ENCODE measurements at regions not wholly inside any gene's neighbourhood (a gene's known extent, or its start where the extent isn't known, plus 50 kb on each side); places are given as distances from the start of the nearest gene placed in this dataset.
"Not testable (repeated sequence)": the region's sequence is repeated elsewhere in the genome, so short reads cannot be mapped to it uniquely, and the experiment has no call there.

- intact Hi-C loops (cut with DNase I; ENCODE audit: low total_unique reads) = no loop called here
- WGBS, 5 donors = 38 to 89% (median 44%) methylated on average over 1 of the region's 1 CpG
- Histone ChIP-seq H3K9me3 (peaks cover 0 to 72% (median 50%) of the 10 kb centered on the region in 8 donors), H3K27ac (no peak overlapping the region), H3K4me1 (no peaks in the 10 kb centered on the region), H3K36me3 (no peaks in the 10 kb centered on the region), H3K27me3 (replicated peaks in 1 of 7) (no peaks in the 10 kb centered on the region), H3K4me3 (no peak overlapping the region)
- DNase-seq = no peak
- TF ChIP-seq POLR2A (IDR thresholded peaks at IDR 0.05) (no peak), POLR2AphosphoS5 (IDR thresholded peaks at IDR 0.05) (no peak)
- TF ChIP-seq, protein P1, sequence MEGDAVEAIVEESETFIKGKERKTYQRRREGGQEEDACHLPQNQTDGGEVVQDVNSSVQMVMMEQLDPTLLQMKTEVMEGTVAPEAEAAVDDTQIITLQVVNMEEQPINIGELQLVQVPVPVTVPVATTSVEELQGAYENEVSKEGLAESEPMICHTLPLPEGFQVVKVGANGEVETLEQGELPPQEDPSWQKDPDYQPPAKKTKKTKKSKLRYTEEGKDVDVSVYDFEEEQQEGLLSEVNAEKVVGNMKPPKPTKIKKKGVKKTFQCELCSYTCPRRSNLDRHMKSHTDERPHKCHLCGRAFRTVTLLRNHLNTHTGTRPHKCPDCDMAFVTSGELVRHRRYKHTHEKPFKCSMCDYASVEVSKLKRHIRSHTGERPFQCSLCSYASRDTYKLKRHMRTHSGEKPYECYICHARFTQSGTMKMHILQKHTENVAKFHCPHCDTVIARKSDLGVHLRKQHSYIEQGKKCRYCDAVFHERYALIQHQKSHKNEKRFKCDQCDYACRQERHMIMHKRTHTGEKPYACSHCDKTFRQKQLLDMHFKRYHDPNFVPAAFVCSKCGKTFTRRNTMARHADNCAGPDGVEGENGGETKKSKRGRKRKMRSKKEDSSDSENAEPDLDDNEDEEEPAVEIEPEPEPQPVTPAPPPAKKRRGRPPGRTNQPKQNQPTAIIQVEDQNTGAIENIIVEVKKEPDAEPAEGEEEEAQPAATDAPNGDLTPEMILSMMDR (IDR thresholded peaks at IDR 0.05 in 8 of 11, conservative IDR thresholded peaks at IDR 0.05 in 3 of 11) = no peak
These were observed 229.3 kb upstream of the CTNND2 start for GRCh38 chr5:12133520-12133919.

- H3K27me3 ChIP-seq (replicated peaks in 1 of 7); intact Hi-C loops (cut with DNase I; ENCODE audit: low total_unique reads); DNase-seq; H3K36me3 ChIP-seq; H3K4me3 ChIP-seq; H3K4me1 ChIP-seq; H3K27ac ChIP-seq: not testable (repeated sequence)
- WGBS, 5 donors = 83 to 100% (median 96%) methylated on average over 2 of the region's 2 CpGs
- H3K9me3 ChIP-seq = peaks cover 0 to 72% (median 54%) of the 10 kb centered on the region in 8 donors
These were observed 226.8 kb upstream of the CTNND2 start for GRCh38 chr5:12131020-12131419.

- H3K36me3 ChIP-seq = no peaks in the 10 kb centered on the region
- H3K4me1 ChIP-seq = no peaks in the 10 kb centered on the region
- WGBS, 5 donors = 74 to 94% (median 90%) methylated on average over 3 to 7 of the region's 7 CpGs
- H3K4me3 ChIP-seq = no peak overlapping the region
- no peaks in the 10 kb centered on the region for H3K27me3 ChIP-seq (replicated peaks in 1 of 7)
- no peak for DNase-seq
- TF ChIP-seq POLR2AphosphoS5 (IDR thresholded peaks at IDR 0.05) (no peak), POLR2A (IDR thresholded peaks at IDR 0.05) (no peak)
- TF ChIP-seq, protein P1 (IDR thresholded peaks at IDR 0.05 in 8 of 11, conservative IDR thresholded peaks at IDR 0.05 in 3 of 11) = no peak
- intact Hi-C loops (cut with DNase I; ENCODE audit: low total_unique reads) = no loop called here
- peaks cover 0 to 43% (median 23%) of the 10 kb centered on the region in 8 donors for H3K9me3 ChIP-seq
- H3K27ac ChIP-seq = no peak overlapping the region
These were observed 221.6 kb upstream of the CTNND2 start for GRCh38 chr5:12125895-12126294.

DNA sequence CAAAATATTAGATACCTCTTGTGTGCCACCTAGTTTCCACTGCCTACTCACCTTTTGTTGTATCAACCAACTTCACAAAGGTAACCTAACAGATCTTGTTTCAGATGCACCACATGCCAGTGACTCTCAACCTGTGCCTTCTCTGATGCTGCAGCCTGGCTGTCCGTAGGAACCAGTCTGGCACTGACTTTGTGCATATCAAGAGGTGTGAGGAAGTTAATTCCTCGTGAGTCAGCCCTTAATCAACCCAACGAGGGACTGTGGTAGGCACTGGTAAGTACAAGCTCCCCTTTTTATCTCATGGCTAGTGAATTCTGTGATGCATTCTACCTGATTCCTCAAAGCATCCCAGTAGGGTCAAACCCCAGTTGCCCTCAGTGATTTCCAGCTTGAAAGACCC is 215.4 kb upstream of the CTNND2 start:
- H3K36me3 ChIP-seq = no peaks in the 10 kb centered on the region
- H3K27me3 ChIP-seq (replicated peaks in 1 of 7) = no peaks in the 10 kb centered on the region
- no peak overlapping the region for H3K27ac ChIP-seq
- intact Hi-C loops (cut with DNase I; ENCODE audit: low total_unique reads) = no loop called here
- H3K9me3 ChIP-seq = peaks cover 0 to 3% (median 0%) of the 10 kb centered on the region in 8 donors
- 39 to 70% (median 55%) methylated on average over 3 of the region's 3 CpGs for WGBS, 5 donors
- H3K4me1 ChIP-seq = no peaks in the 10 kb centered on the region
- H3K4me3 ChIP-seq = no peak overlapping the region
- TF ChIP-seq POLR2AphosphoS5 (IDR thresholded peaks at IDR 0.05) = no peak
- TF ChIP-seq, protein P1 (IDR thresholded peaks at IDR 0.05 in 8 of 11, conservative IDR thresholded peaks at IDR 0.05 in 3 of 11) = no peak
- DNase-seq = no peak

GRCh38 chr5:12114075-12114474 is 209.8 kb upstream of the CTNND2 start:
- H3K27ac ChIP-seq = no peak overlapping the region
- H3K4me1 ChIP-seq = no peaks in the 10 kb centered on the region
- TF ChIP-seq POLR2A (IDR thresholded peaks at IDR 0.05) = no peak
- TF ChIP-seq POLR2AphosphoS5 (IDR thresholded peaks at IDR 0.05) = no peak
- TF ChIP-seq, protein P1 (IDR thresholded peaks at IDR 0.05 in 8 of 11, conservative IDR thresholded peaks at IDR 0.05 in 3 of 11) = no peak
- WGBS, 5 donors = 90 to 100% (median 93%) methylated on average over 1 of the region's 1 CpG
- H3K4me3 ChIP-seq = no peak overlapping the region
- no peak for DNase-seq
- H3K36me3 ChIP-seq = no peaks in the 10 kb centered on the region
- H3K27me3 ChIP-seq (replicated peaks in 1 of 7) = no peaks in the 10 kb centered on the region
- intact Hi-C loops (cut with DNase I; ENCODE audit: low total_unique reads) = no loop called here
- H3K9me3 ChIP-seq = peaks cover 0 to under 1% (median 0%) of the 10 kb centered on the region in 8 donors
